Neuronal stem cell (in vitro differentiated cells): ENCODE measurements at regions not wholly inside any gene's neighbourhood (a gene's known extent, or its start where the extent isn't known, plus 50 kb on each side); places are given as distances from the start of the nearest gene placed in this dataset.

Source experiments
- DNase-seq: peaks from one replicate; pipeline ENCODE4 v3.0.0-alpha.2; 2013; ENCODE audit warnings: low spot score
- H2AFZ ChIP-seq: one replicate; pipeline ENCODE4 v1.6.1; 2013; ENCODE audit warnings: mild to moderate bottlenecking, low read length, inconsistent platforms
- H2AK5ac ChIP-seq: 2 replicates; pipeline ENCODE4 v1.6.1; 2013; ENCODE audit warnings: low read depth, mild to moderate bottlenecking, inconsistent platforms, low read length, moderate library complexity, mixed read lengths
- H2BK120ac ChIP-seq: 2 replicates; pipeline ENCODE4 v1.6.1; 2013; ENCODE audit warnings: low read depth, mild to moderate bottlenecking, inconsistent platforms, low read length, moderate library complexity, mixed read lengths
- H2BK12ac ChIP-seq: one replicate; pipeline ENCODE4 v1.6.1; 2013; ENCODE audit warnings: low read length, inconsistent platforms
- H2BK15ac ChIP-seq: 2 replicates; pipeline ENCODE4 v1.6.1; 2013; ENCODE audit warnings: mild to moderate bottlenecking, low read length, inconsistent platforms, mixed read lengths
- H2BK5ac ChIP-seq: one replicate; pipeline ENCODE4 v1.6.1; 2013; ENCODE audit warnings: inconsistent platforms, mild to moderate bottlenecking, low read length, moderate library complexity
- H3K14ac ChIP-seq: one replicate; pipeline ENCODE4 v1.6.1; 2013; ENCODE audit warnings: low read length, inconsistent platforms
- H3K18ac ChIP-seq: 2 replicates; pipeline ENCODE4 v1.6.1; 2013; ENCODE audit warnings: low read length, inconsistent platforms
- H3K23ac ChIP-seq: 2 replicates; pipeline ENCODE4 v1.6.1; 2013; ENCODE audit warnings: low read depth, mild to moderate bottlenecking, mixed read lengths, low read length, inconsistent platforms; ENCODE audit not compliant: poor library complexity
- H3K27ac ChIP-seq: replicated peaks from 3 replicates; pipeline ENCODE4 v1.5.1; 2013; ENCODE audit warnings: low read length, inconsistent platforms
- H3K27me3 ChIP-seq, 3 experiments: 2 replicates each; pipeline ENCODE4 v1.6.1; 2013; ENCODE audit warnings: low read length in 3 of 3, mild to moderate bottlenecking in 2 of 3, inconsistent platforms in 1 of 3, low read depth in 1 of 3, mixed read lengths in 1 of 3, moderate library complexity in 1 of 3; ENCODE audit not compliant: control insufficient read depth in 3 of 3, insufficient read depth in 3 of 3
- H3K36me3 ChIP-seq, 2 donors: replicated peaks in 1 of 2; 2 replicates each; pipeline ENCODE4 v1.6.1; 2013; ENCODE audit warnings: low read length in 2 of 2; ENCODE audit not compliant: control insufficient read depth in 2 of 2, insufficient read depth in 2 of 2
- H3K4ac ChIP-seq: 2 replicates; pipeline ENCODE4 v1.6.1; 2013; ENCODE audit warnings: inconsistent platforms, mild to moderate bottlenecking, low read length, moderate library complexity
- H3K4me1 ChIP-seq, 2 donors: 1 replicate in 1 of 2; 2 replicates in 1 of 2; pipeline ENCODE4 v1.6.1; 2013; ENCODE audit warnings: low read length in 2 of 2, low read depth in 1 of 2; ENCODE audit not compliant: control insufficient read depth in 2 of 2, insufficient read depth in 1 of 2
- H3K4me2 ChIP-seq: one replicate; pipeline ENCODE4 v1.6.1; 2013; ENCODE audit warnings: mild to moderate bottlenecking, low read length, inconsistent platforms; ENCODE audit not compliant: insufficient read depth, poor library complexity, severe bottlenecking
- H3K4me3 ChIP-seq, 2 donors: 2 replicates each; pipeline ENCODE4 v1.5.1; 2013; ENCODE audit warnings: low read length in 2 of 2, mild to moderate bottlenecking in 2 of 2, inconsistent platforms in 1 of 2, moderate library complexity in 1 of 2
- H3K79me1 ChIP-seq: one replicate; pipeline ENCODE4 v1.6.1; 2013; ENCODE audit warnings: low read depth, mild to moderate bottlenecking, inconsistent platforms, low read length, moderate library complexity
- H3K9ac ChIP-seq: one replicate; pipeline ENCODE4 v1.6.1; 2013; ENCODE audit warnings: mild to moderate bottlenecking, low read depth, low read length, inconsistent platforms; ENCODE audit not compliant: poor library complexity
- H3K9me3 ChIP-seq, 2 donors: replicated peaks in 1 of 2; 2 replicates each; pipeline versions ENCODE3 to v1.6.1; 2013; ENCODE audit warnings: low read length in 2 of 2, mild to moderate bottlenecking in 2 of 2, inconsistent platforms in 1 of 2, low read depth in 1 of 2, mixed read lengths in 1 of 2, moderate library complexity in 1 of 2; ENCODE audit not compliant: control insufficient read depth in 2 of 2, insufficient read depth in 1 of 2
- H4K8ac ChIP-seq: one replicate; pipeline ENCODE4 v1.6.1; 2013; ENCODE audit warnings: low read depth, mild to moderate bottlenecking, inconsistent platforms, low read length, moderate library complexity
- H4K91ac ChIP-seq: one replicate; pipeline ENCODE4 v1.6.1; 2013; ENCODE audit warnings: low read length, low read depth, mild to moderate bottlenecking, inconsistent platforms; ENCODE audit not compliant: poor library complexity
- WGBS, 2 donors: extraction: QIAGEN DNeasy Blood & Tissue Kit; methylation state at CpG; one replicate each; pipeline ENCODE4 v1.1.7; 2013; ENCODE audit warnings: missing lambda C conversion rate in 2 of 2, mixed read lengths in 1 of 2; ENCODE audit not compliant: insufficient read length in 2 of 2, insufficient replicate concordance in 1 of 2; ENCODE audit errors: extremely low coverage in 2 of 2; 5-methylcytosine and 5-hydroxymethylcytosine counted together

GRCh38 chr10:28363376-28363775, 60.5 kb upstream of the MPP7 start:
- Histone ChIP-seq H3K4ac (no peak overlapping the region), H3K23ac (no peak overlapping the region), H3K18ac (no peak overlapping the region), H2BK12ac (no peak overlapping the region), H3K36me3 (no peaks in the 10 kb centered on the region), H3K4me1 (no peaks in the 10 kb centered on the region), H2BK15ac (no peak overlapping the region), H2BK120ac (no peak overlapping the region), H3K27me3 (peaks cover 0 to 2% (median 0%) of the 10 kb centered on the region in 3 experiments), H3K27ac (no peak overlapping the region), H3K4me2 (no peak overlapping the region), H3K79me1 (no peaks in the 10 kb centered on the region), H3K4me3 (no peak overlapping the region), H2AK5ac (no peak overlapping the region), H3K9me3 (no peaks in the 10 kb centered on the region), H4K91ac (no peak overlapping the region), H2AFZ (no peak overlapping the region), H3K9ac (no peak overlapping the region), H4K8ac (no peak overlapping the region), H2BK5ac (no peak overlapping the region), H3K14ac (no peak overlapping the region)
- DNase-seq = no peak

GRCh38 chr10:28365840-28366239, 63.0 kb upstream of the MPP7 start:
- H3K4me2 ChIP-seq = no peak overlapping the region
- no peaks in the 10 kb centered on the region for H3K79me1 ChIP-seq
- no peaks in the 10 kb centered on the region for H3K27me3 ChIP-seq
- H3K9me3 ChIP-seq = no peaks in the 10 kb centered on the region
- no peak overlapping the region for H3K27ac ChIP-seq
- H2AFZ ChIP-seq = no peak overlapping the region
- no peak overlapping the region for H3K9ac ChIP-seq
- H3K18ac ChIP-seq = no peak overlapping the region
- no peak overlapping the region for H2BK15ac ChIP-seq
- H3K4ac ChIP-seq = no peak overlapping the region
- 100% methylated on average over 1 of the region's 2 CpGs; no CpG with 5 or more reads in 1 of the 2 donors for WGBS, 2 donors
- no peaks in the 10 kb centered on the region for H3K36me3 ChIP-seq
- H4K8ac ChIP-seq = no peak overlapping the region
- no peak overlapping the region for H2AK5ac ChIP-seq
- no peak overlapping the region for H3K14ac ChIP-seq
- H3K4me3 ChIP-seq = no peak overlapping the region
- H2BK5ac ChIP-seq = no peak overlapping the region
- H4K91ac ChIP-seq = no peak overlapping the region
- no peak overlapping the region for H2BK12ac ChIP-seq
- no peaks in the 10 kb centered on the region for H3K4me1 ChIP-seq
- H3K23ac ChIP-seq = no peak overlapping the region
- H2BK120ac ChIP-seq = no peak overlapping the region
- no peak for DNase-seq

GRCh38 chr10:28366994-28367393, 64.1 kb upstream of the MPP7 start:
- WGBS, 2 donors = no CpG with 5 or more reads among the region's 7 CpGs
- no peak for DNase-seq

GRCh38 chr10:28367413-28367812, 64.5 kb upstream of the MPP7 start:
- no peaks in the 10 kb centered on the region for H3K36me3 ChIP-seq
- H2AFZ ChIP-seq = no peak overlapping the region
- no CpG with 5 or more reads among the region's 9 CpGs for WGBS, 2 donors
- no peak overlapping the region for H3K27ac ChIP-seq
- no peak overlapping the region for H2BK120ac ChIP-seq
- no peak overlapping the region for H4K8ac ChIP-seq
- H3K14ac ChIP-seq = no peak overlapping the region
- no peaks in the 10 kb centered on the region for H3K9me3 ChIP-seq
- no peak overlapping the region for H3K4me3 ChIP-seq
- no peaks in the 10 kb centered on the region for H3K4me1 ChIP-seq
- H2BK5ac ChIP-seq = no peak overlapping the region
- no peak overlapping the region for H3K18ac ChIP-seq
- no peak overlapping the region for H3K4me2 ChIP-seq
- no peak overlapping the region for H3K4ac ChIP-seq
- no peak overlapping the region for H3K23ac ChIP-seq
- H3K9ac ChIP-seq = no peak overlapping the region
- no peak overlapping the region for H2AK5ac ChIP-seq
- H3K27me3 ChIP-seq = no peaks in the 10 kb centered on the region
- H2BK12ac ChIP-seq = no peak overlapping the region
- DNase-seq = no peak
- H3K79me1 ChIP-seq = no peaks in the 10 kb centered on the region
- no peak overlapping the region for H4K91ac ChIP-seq
- no peak overlapping the region for H2BK15ac ChIP-seq

More at GRCh38 chr10:28366994-28367393, 64.1 kb upstream of the MPP7 start:
- no peak overlapping the region for H3K23ac ChIP-seq
- no peak overlapping the region for H4K8ac ChIP-seq
- H3K14ac ChIP-seq = no peak overlapping the region
- no peaks in the 10 kb centered on the region for H3K4me1 ChIP-seq
- H4K91ac ChIP-seq = no peak overlapping the region
- H2AK5ac ChIP-seq = no peak overlapping the region
- no peak overlapping the region for H3K4me2 ChIP-seq
- no peak overlapping the region for H3K4ac ChIP-seq
- no peak overlapping the region for H2AFZ ChIP-seq
- H3K27me3 ChIP-seq = no peaks in the 10 kb centered on the region
- H2BK120ac ChIP-seq = no peak overlapping the region
- no peaks in the 10 kb centered on the region for H3K36me3 ChIP-seq
- no peaks in the 10 kb centered on the region for H3K9me3 ChIP-seq
- no peak overlapping the region for H3K27ac ChIP-seq
- no peak overlapping the region for H2BK15ac ChIP-seq
- H3K79me1 ChIP-seq = no peaks in the 10 kb centered on the region
- H2BK12ac ChIP-seq = no peak overlapping the region
- H3K4me3 ChIP-seq = no peak overlapping the region
- H3K9ac ChIP-seq = no peak overlapping the region
- H2BK5ac ChIP-seq = no peak overlapping the region
- no peak overlapping the region for H3K18ac ChIP-seq
